ENCODE measurements at regions not wholly inside any gene's neighbourhood (a gene's known extent, or its start where the extent isn't known, plus 50 kb on each side); places are given as distances from the start of the nearest gene placed in this dataset.

- Histone ChIP-seq H3K9me3 (no peaks in the 10 kb centered on the region), H3K27me3 (replicated peaks; ENCODE audit: insufficient read depth) (no peaks in the 10 kb centered on the region), H3K4me1 (replicated peaks) (no peaks in the 10 kb centered on the region), H3K27ac (no peak overlapping the region), H3K36me3 (no peaks in the 10 kb centered on the region), H3K4me3 (no peak overlapping the region)
- 61% methylated on average over 2 of the region's 2 CpGs for WGBS
- no peak for DNase-seq (ENCODE audit: low spot score)
- no peak for TF ChIP-seq POLR2AphosphoS5 (IDR thresholded peaks at IDR 0.05)
- no peak for TF ChIP-seq CTCF (IDR thresholded peaks at IDR 0.05)
- TF ChIP-seq POLR2A (IDR thresholded peaks at IDR 0.05), result no peak
- intact Hi-C loops (cut with DNase I), result no loop called here
Measured at GRCh38 chr3:1019157-1019556, 73.7 kb upstream of the CNTN6 start.

GRCh38 chr3:1026395-1026794 is 66.4 kb upstream of the CNTN6 start:
- 81% methylated on average over 2 of the region's 2 CpGs for WGBS
- no peak overlapping the region for H3K27ac ChIP-seq

GRCh38 chr3:1036207-1036826 is 56.5 kb upstream of the CNTN6 start:
- DNase-seq (ENCODE audit: low spot score), result no peak
- intact Hi-C loops (cut with DNase I), result no loop called here
- 80% methylated on average over 4 of the region's 4 CpGs for WGBS
- no peaks in the 10 kb centered on the region for H3K9me3 ChIP-seq
- H3K4me1 ChIP-seq (replicated peaks), result no peaks in the 10 kb centered on the region
- no peaks in the 10 kb centered on the region for H3K36me3 ChIP-seq
- H3K4me3 ChIP-seq, result no peak overlapping the region
- no peak overlapping the region for H3K27ac ChIP-seq
- TF ChIP-seq POLR2A (IDR thresholded peaks at IDR 0.05) (no peak), CTCF (IDR thresholded peaks at IDR 0.05) (no peak), POLR2AphosphoS5 (IDR thresholded peaks at IDR 0.05) (no peak)
- H3K27me3 ChIP-seq (replicated peaks; ENCODE audit: insufficient read depth), result no peaks in the 10 kb centered on the region

More at GRCh38 chr3:1026395-1026794, 66.4 kb upstream of the CNTN6 start:
- TF ChIP-seq CTCF (IDR thresholded peaks at IDR 0.05), result no peak
- no peak for TF ChIP-seq POLR2AphosphoS5 (IDR thresholded peaks at IDR 0.05)
- TF ChIP-seq POLR2A (IDR thresholded peaks at IDR 0.05), result no peak
- DNase-seq (ENCODE audit: low spot score), result no peak
- Histone ChIP-seq H3K4me1 (replicated peaks) (no peaks in the 10 kb centered on the region), H3K36me3 (no peaks in the 10 kb centered on the region), H3K27me3 (replicated peaks; ENCODE audit: insufficient read depth) (no peaks in the 10 kb centered on the region), H3K9me3 (no peaks in the 10 kb centered on the region), H3K4me3 (no peak overlapping the region)
- intact Hi-C loops (cut with DNase I), result no loop called here

GRCh38 chr3:1037631-1038030 is 55.2 kb upstream of the CNTN6 start:
- no peak for DNase-seq (ENCODE audit: low spot score)
- Histone ChIP-seq H3K4me3 (no peak overlapping the region), H3K27me3 (replicated peaks; ENCODE audit: insufficient read depth) (no peaks in the 10 kb centered on the region), H3K4me1 (replicated peaks) (no peaks in the 10 kb centered on the region), H3K27ac (no peak overlapping the region), H3K36me3 (no peaks in the 10 kb centered on the region), H3K9me3 (no peaks in the 10 kb centered on the region)
- intact Hi-C loops (cut with DNase I), result no loop called here
- TF ChIP-seq CTCF (IDR thresholded peaks at IDR 0.05), result no peak
- TF ChIP-seq POLR2A (IDR thresholded peaks at IDR 0.05), result no peak
- TF ChIP-seq POLR2AphosphoS5 (IDR thresholded peaks at IDR 0.05), result no peak
- WGBS, result 60% methylated on average over 5 of the region's 5 CpGs
